ENCODE measurements at regions not wholly inside any gene's neighbourhood (a gene's known extent, or its start where the extent isn't known, plus 50 kb on each side); places are given as distances from the start of the nearest gene placed in this dataset.
"Not testable (repeated sequence)": the region's sequence is repeated elsewhere in the genome, so short reads cannot be mapped to it uniquely, and the experiment has no call there.

DNA sequence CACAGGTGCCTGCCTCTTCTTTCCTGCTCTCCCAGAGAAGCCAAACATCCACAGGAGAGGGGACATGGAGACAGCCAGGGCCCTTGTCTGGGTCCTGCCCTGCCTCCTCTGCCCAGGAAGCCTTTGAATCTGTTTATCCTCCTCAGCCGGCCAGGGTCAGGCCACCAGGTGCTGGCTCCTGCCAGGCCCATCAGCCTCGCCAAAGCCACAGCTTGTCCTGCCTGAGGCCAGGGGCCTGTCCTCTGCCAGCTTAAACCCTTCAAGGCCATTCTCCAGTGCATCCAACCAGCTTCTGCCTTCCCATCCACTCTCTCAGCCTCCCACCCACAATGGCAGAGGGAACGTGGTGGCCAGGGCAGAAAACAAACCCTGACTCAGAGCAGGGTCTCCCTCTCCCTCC is 254.6 kb downstream of the ANKRD60 start:
- Histone ChIP-seq H3K27me3 (peaks cover 0 to 3% (median 0%) of the 10 kb centered on the region in 4 donors), H3K9me3 (peaks cover 0 to 7% (median 0%) of the 10 kb centered on the region in 4 donors), H3K4me1 (peaks cover 0 to 6% (median 2%) of the 10 kb centered on the region in 4 donors), H3K36me3 (no peaks in the 10 kb centered on the region), H3K27ac (replicated peaks in 1 of 4) (no peak overlapping the region), H3K4me3 (no peak overlapping the region)
- no peak for DNase-seq (ENCODE audit: extremely low spot score)
- intact Hi-C loops (cut with DNase I), result no loop called here
- 64% methylated on average over 3 of the region's 3 CpGs for WGBS
- TF ChIP-seq POLR2A (IDR thresholded peaks at IDR 0.05; ENCODE audit: low read depth) (no peak), EP300 (IDR thresholded peaks at IDR 0.05) (no peak), POLR2AphosphoS5 (IDR thresholded peaks at IDR 0.05) (no peak)
- TF ChIP-seq, protein P1, sequence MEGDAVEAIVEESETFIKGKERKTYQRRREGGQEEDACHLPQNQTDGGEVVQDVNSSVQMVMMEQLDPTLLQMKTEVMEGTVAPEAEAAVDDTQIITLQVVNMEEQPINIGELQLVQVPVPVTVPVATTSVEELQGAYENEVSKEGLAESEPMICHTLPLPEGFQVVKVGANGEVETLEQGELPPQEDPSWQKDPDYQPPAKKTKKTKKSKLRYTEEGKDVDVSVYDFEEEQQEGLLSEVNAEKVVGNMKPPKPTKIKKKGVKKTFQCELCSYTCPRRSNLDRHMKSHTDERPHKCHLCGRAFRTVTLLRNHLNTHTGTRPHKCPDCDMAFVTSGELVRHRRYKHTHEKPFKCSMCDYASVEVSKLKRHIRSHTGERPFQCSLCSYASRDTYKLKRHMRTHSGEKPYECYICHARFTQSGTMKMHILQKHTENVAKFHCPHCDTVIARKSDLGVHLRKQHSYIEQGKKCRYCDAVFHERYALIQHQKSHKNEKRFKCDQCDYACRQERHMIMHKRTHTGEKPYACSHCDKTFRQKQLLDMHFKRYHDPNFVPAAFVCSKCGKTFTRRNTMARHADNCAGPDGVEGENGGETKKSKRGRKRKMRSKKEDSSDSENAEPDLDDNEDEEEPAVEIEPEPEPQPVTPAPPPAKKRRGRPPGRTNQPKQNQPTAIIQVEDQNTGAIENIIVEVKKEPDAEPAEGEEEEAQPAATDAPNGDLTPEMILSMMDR (IDR thresholded peaks at IDR 0.05), result no peak

DNA sequence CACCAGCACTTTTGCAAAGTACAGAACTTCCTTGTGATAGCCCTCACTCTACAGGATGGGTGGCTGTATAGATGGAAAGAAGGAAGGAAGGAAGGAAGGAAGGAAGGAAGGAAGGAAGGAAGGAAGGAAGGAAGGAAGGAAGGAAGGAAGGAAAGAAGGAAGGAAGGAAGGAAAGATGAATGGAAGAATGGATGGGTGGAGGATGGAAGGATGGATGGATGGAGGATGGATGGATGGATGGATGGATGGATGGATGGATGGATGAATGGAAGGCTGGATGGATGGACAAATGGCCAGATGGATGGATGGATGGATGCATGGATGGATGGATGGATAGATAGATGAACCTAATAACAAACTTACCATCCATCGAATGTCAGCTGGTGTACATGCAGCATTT is 256.9 kb downstream of the ANKRD60 start:
- DNase-seq (ENCODE audit: extremely low spot score); H3K4me1 ChIP-seq; H3K9me3 ChIP-seq; intact Hi-C loops (cut with DNase I); H3K4me3 ChIP-seq; H3K27ac ChIP-seq (replicated peaks in 1 of 4); H3K36me3 ChIP-seq: not testable (repeated sequence)
- peaks cover 0 to 12% (median 0%) of the 10 kb centered on the region in 4 donors for H3K27me3 ChIP-seq
- 91% methylated on average over 1 of the region's 1 CpG for WGBS

- Histone ChIP-seq H3K36me3 (no peaks in the 10 kb centered on the region), H3K27ac (replicated peaks in 1 of 4) (no peak overlapping the region), H3K4me3 (no peak overlapping the region), H3K27me3 (peaks cover 0 to 16% (median 0%) of the 10 kb centered on the region in 4 donors), H3K4me1 (no peaks in the 10 kb centered on the region), H3K9me3 (peaks cover 0 to 7% (median 0%) of the 10 kb centered on the region in 4 donors)
- 52% methylated on average over 5 of the region's 6 CpGs for WGBS
- intact Hi-C loops (cut with DNase I), result no loop called here
- no peak for TF ChIP-seq EP300 (IDR thresholded peaks at IDR 0.05)
- TF ChIP-seq, protein P1 (IDR thresholded peaks at IDR 0.05), result no peak
- no peak for TF ChIP-seq POLR2AphosphoS5 (IDR thresholded peaks at IDR 0.05)
- TF ChIP-seq POLR2A (IDR thresholded peaks at IDR 0.05; ENCODE audit: low read depth), result no peak
- DNase-seq (ENCODE audit: extremely low spot score), result no peak
Observed at GRCh38 chr20:57970856-57971255, 257.6 kb downstream of the ANKRD60 start.

DNA sequence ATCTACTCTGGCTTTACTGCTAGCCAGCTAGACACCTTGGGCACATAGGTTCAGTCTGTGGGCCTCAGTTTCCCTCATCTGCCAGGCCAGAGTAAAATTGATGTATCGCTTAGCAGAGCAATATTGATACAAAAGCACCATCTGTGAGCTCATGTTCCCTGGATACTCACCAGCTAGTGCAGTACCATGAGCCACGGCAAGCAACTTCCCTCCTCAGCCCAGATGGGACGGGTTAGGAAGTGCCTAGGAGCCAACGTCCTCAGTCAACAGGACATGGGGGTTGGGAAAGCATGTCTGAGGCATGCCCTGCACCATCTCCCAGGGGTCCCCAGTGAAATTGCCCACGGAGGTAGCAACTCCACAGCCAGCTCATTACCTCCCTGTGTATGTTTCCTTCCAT is 258.3 kb downstream of the ANKRD60 start:
- no peak for DNase-seq (ENCODE audit: extremely low spot score)
- TF ChIP-seq POLR2AphosphoS5 (IDR thresholded peaks at IDR 0.05) (no peak), POLR2A (IDR thresholded peaks at IDR 0.05; ENCODE audit: low read depth) (no peak), EP300 (IDR thresholded peaks at IDR 0.05) (no peak)
- TF ChIP-seq, protein P1 (IDR thresholded peaks at IDR 0.05), result no peak

GRCh38 chr20:57968120-57968519 is 258.3 kb upstream of the PMEPA1 start:
- Histone ChIP-seq H3K4me3 (no peak overlapping the region), H3K27ac (replicated peaks in 1 of 4) (no peak overlapping the region), H3K4me1 (peaks cover 0 to 11% (median 9%) of the 10 kb centered on the region in 4 donors), H3K36me3 (no peaks in the 10 kb centered on the region), H3K9me3 (peaks cover 0 to 7% (median 0%) of the 10 kb centered on the region in 4 donors), H3K27me3 (peaks cover 0 to 16% (median 0%) of the 10 kb centered on the region in 4 donors)
- intact Hi-C loops (cut with DNase I), result no loop called here
- DNase-seq (ENCODE audit: extremely low spot score), result no peak
- WGBS, result 38% methylated on average over 1 of the region's 1 CpG
- TF ChIP-seq, protein P1 (IDR thresholded peaks at IDR 0.05), result no peak
- TF ChIP-seq EP300 (IDR thresholded peaks at IDR 0.05) (no peak), POLR2AphosphoS5 (IDR thresholded peaks at IDR 0.05) (no peak)

More for the DNA sequence above, 258.3 kb downstream of the ANKRD60 start:
- WGBS, result 54% methylated on average over 5 of the region's 5 CpGs
- Histone ChIP-seq H3K27me3 (peaks cover 0 to 16% (median 0%) of the 10 kb centered on the region in 4 donors), H3K4me3 (no peak overlapping the region), H3K4me1 (no peaks in the 10 kb centered on the region), H3K36me3 (no peaks in the 10 kb centered on the region), H3K9me3 (peaks cover 0 to 7% (median 0%) of the 10 kb centered on the region in 4 donors), H3K27ac (replicated peaks in 1 of 4) (no peak overlapping the region)
- intact Hi-C loops (cut with DNase I), result no loop called here
